ENCODE measurements at regions not wholly inside any gene's neighbourhood (a gene's known extent, or its start where the extent isn't known, plus 50 kb on each side); places are given as distances from the start of the nearest gene placed in this dataset.

GRCh38 chr2:215740071-215740470 is 273.3 kb downstream of the MREG start:
- H3K9me1 ChIP-seq (ENCODE audit: control insufficient read depth, insufficient read depth, low read length), result no peaks in the 10 kb centered on the region
- H3K9me3 ChIP-seq (replicated peaks; ENCODE audit: control insufficient read depth, insufficient read depth, low read depth, low read length), result no peaks in the 10 kb centered on the region
- no peak overlapping the region for H3K9ac ChIP-seq (ENCODE audit: insufficient read depth in 1 of 2, low read depth in 2 of 2, low read length in 2 of 2)
- no peak for DNase-seq (ENCODE audit: extremely low read depth in 1 of 4, low spot score in 3 of 4)
- no TSS peak for BruUV-seq (replicated peaks)
- no peak overlapping the region for H3K4me3 ChIP-seq
- H4K20me1 ChIP-seq (replicated peaks; ENCODE audit: control insufficient read depth, insufficient read depth, low read length), result no peaks in the 10 kb centered on the region
- ChIA-PET CTCF (ENCODE audit: low intra/inter-chr PET ratio) (no interaction called here), POLR2A (no interaction called here)
- WGBS (ENCODE audit: insufficient coverage, low coverage, missing lambda C conversion rate), result 38% methylated on average over 6 of the region's 6 CpGs
- H3K4me2 ChIP-seq (ENCODE audit: insufficient read depth, low read length), result no peak overlapping the region
- H3K27me3 ChIP-seq (ENCODE audit: control insufficient read depth in 2 of 2, insufficient read depth in 2 of 2, low read length in 2 of 2), result no peaks in the 10 kb centered on the region
- H3K79me2 ChIP-seq (ENCODE audit: control insufficient read depth, insufficient read depth, low read length), result no peaks in the 10 kb centered on the region
- H3K36me3 ChIP-seq (ENCODE audit: control insufficient read depth, insufficient read depth, low read length), result no peaks in the 10 kb centered on the region
- in situ Hi-C loops (cut with MboI) (no loop called here), intact Hi-C loops (cut with micrococcal nuclease) (no loop called here)
- no peak for FAIRE-seq
- no peak for ATAC-seq
- no peak overlapping the region for H2AFZ ChIP-seq (ENCODE audit: low read depth, low read length)
- no peak overlapping the region for H3K27ac ChIP-seq (ENCODE audit: extremely low read depth, low read depth, low read length)
- peaks cover 0 to 4% of the 10 kb centered on the region in 2 experiments; a peak in 2 of 5 replicates for H3K4me1 ChIP-seq (replicated peaks in 1 of 2; ENCODE audit: control insufficient read depth in 2 of 2, insufficient read depth in 2 of 2, low read length in 2 of 2)
- TF ChIP-seq RB1 (IDR thresholded peaks at IDR 0.05; ENCODE audit: low read depth) (no peak), POLR2H (tag; IDR thresholded peaks at IDR 0.05; ENCODE audit: low read depth) (no peak), E2F1 (CRISPR knock-in tag; IDR thresholded peaks at IDR 0.05) (no peak), POLR2AphosphoS5 (IDR thresholded peaks at IDR 0.05; ENCODE audit: control insufficient read depth, insufficient read depth, low read depth, low read length) (no peak), ZNF239 (CRISPR knock-in tag; IDR thresholded peaks at IDR 0.05) (no peak), FOXK2 (conservative IDR thresholded peaks at IDR 0.05 in 1 of 2, IDR thresholded peaks at IDR 0.05 in 1 of 2; ENCODE audit: low read depth in 2 of 2) (no peak), ATF4 (CRISPR knock-in tag; IDR thresholded peaks at IDR 0.05) (no peak), ZBTB17 (CRISPR knock-in tag; IDR thresholded peaks at IDR 0.05) (no peak), ZBED1 (IDR thresholded peaks at IDR 0.05) (no peak), HNRNPL (IDR thresholded peaks at IDR 0.05; ENCODE audit: low read depth, low read length) (no peak), TCF7 (IDR thresholded peaks at IDR 0.05; ENCODE audit: borderline replicate concordance) (no peak), ARID3A (IDR thresholded peaks at IDR 0.05; ENCODE audit: borderline replicate concordance, low read depth, low read length) (no peak), ZNF143 (CRISPR knock-in tag; IDR thresholded peaks at IDR 0.05) (no peak), HMG20A (CRISPR knock-in tag; conservative IDR thresholded peaks at IDR 0.05) (no peak), PML (IDR thresholded peaks at IDR 0.05; ENCODE audit: low read length) (no peak), ARID4B (CRISPR knock-in tag; IDR thresholded peaks at IDR 0.05) (no peak), GABPA (tag; conservative IDR thresholded peaks at IDR 0.05; ENCODE audit: low read depth) (no peak)
